HepG2 (cell line): ENCODE measurements at regions not wholly inside any gene's neighbourhood (a gene's known extent, or its start where the extent isn't known, plus 50 kb on each side); places are given as distances from the start of the nearest gene placed in this dataset.

ENCODE experiments used
- ATAC-seq: fragments of 200-7000 bp; cut with Tn5 transposase; 3 replicates; pipeline ENCODE4 v1.9.1; 2020; ENCODE audit warnings: mild to moderate bottlenecking, moderate library complexity
- BruUV-seq: library from RNA; stranded (reverse); fragments of 400-500 nt; replicated peaks from 2 replicates; lab custom pipeline; 2021; lab: Mats Ljungman, UMichigan
- CTCF ChIA-PET: fragments of 300-600 bp; formaldehyde crosslinking; extraction: SDS; loops from one replicate; lab custom pipeline; 2021; ENCODE audit warnings: low total read pairs, inconsistent platforms, low intra/inter-chr PET ratio; lab: Yijun Ruan, JAX
- POLR2A ChIA-PET: fragments of 350-600 bp; sonication (Branson Sonifier 250); formaldehyde crosslinking; loops from one replicate; lab custom pipeline; 2020; ENCODE audit warnings: antibody characterized with exemption, inconsistent platforms; lab: Yijun Ruan, JAX
- DNase-seq: peaks from one replicate; pipeline ENCODE4 v3.0.0-alpha.2; 2015; ENCODE audit warnings: low spot score
- FAIRE-seq: peaks from 3 replicates; lab custom pipeline; 2011; peaks lifted over from hg19 to GRCh38; lab: Jason Lieb, UNC
- H2AFZ ChIP-seq: one replicate; pipeline ENCODE4 v1.6.1; 2011; ENCODE audit warnings: low read length, inconsistent platforms
- H3K27ac ChIP-seq: fragments of 300-600 bp; 3 replicates; pipeline ENCODE4 v1.8.0; 2011; ENCODE audit warnings: mixed run types, mild to moderate bottlenecking, mixed read lengths, low read length, inconsistent platforms; ENCODE audit not compliant: insufficient read depth; ENCODE audit errors: extremely low read length
- H3K27me3 ChIP-seq, 2 experiments: fragments of 200-600 bp in 1 of 2; 2 replicates in 1 of 2; 3 replicates in 1 of 2; pipeline versions ENCODE4 v1.6.0 to v1.8.0; 2011; ENCODE audit warnings: low read length in 2 of 2, mild to moderate bottlenecking in 2 of 2, moderate library complexity in 2 of 2, inconsistent platforms in 1 of 2; ENCODE audit not compliant: insufficient read depth in 2 of 2, control insufficient read depth in 1 of 2
- H3K36me3 ChIP-seq, 2 experiments: fragments of 200-600 bp in 1 of 2; replicated peaks in 1 of 2; 2 replicates in 1 of 2; 3 replicates in 1 of 2; pipeline versions ENCODE4 v1.5.1 to v1.8.0; 2011; ENCODE audit warnings: low read length in 2 of 2, inconsistent platforms in 1 of 2; ENCODE audit not compliant: insufficient read depth in 2 of 2, control insufficient read depth in 1 of 2
- H3K4me1 ChIP-seq: 2 replicates; pipeline ENCODE4 v1.5.1; 2012; ENCODE audit warnings: low read length, inconsistent platforms; ENCODE audit not compliant: insufficient read depth
- H3K4me2 ChIP-seq: 2 replicates; pipeline ENCODE4 v1.6.0; 2011; ENCODE audit warnings: low read depth, low read length, inconsistent platforms
- H3K4me3 ChIP-seq, 3 experiments: fragments of 200-600 bp in 1 of 3; sonication (generic), shearing (Covaris generic) in 1 of 3; replicated peaks in 1 of 3; 2 replicates each; pipeline ENCODE4 v1.5.1; 2011 to 2016; ENCODE audit warnings: low read length in 3 of 3, inconsistent platforms in 2 of 3, low read depth in 2 of 3, mild to moderate bottlenecking in 2 of 3, control low read depth in 1 of 3, mixed read lengths in 1 of 3; ENCODE audit not compliant: insufficient read depth in 1 of 3
- H3K79me2 ChIP-seq: one replicate; pipeline ENCODE4 v1.6.1; 2011; ENCODE audit warnings: low read length, inconsistent platforms; ENCODE audit not compliant: insufficient read depth
- H3K9ac ChIP-seq: 2 replicates; pipeline ENCODE4 v1.6.0; 2011; ENCODE audit warnings: mild to moderate bottlenecking, low read depth, low read length, inconsistent platforms; ENCODE audit not compliant: insufficient read depth
- H3K9me3 ChIP-seq: 2 replicates; pipeline ENCODE4 v1.5.1; 2012; ENCODE audit warnings: mild to moderate bottlenecking, low read length
- H4K20me1 ChIP-seq: 2 replicates; pipeline ENCODE4 v1.6.0; 2011; ENCODE audit warnings: inconsistent platforms, mild to moderate bottlenecking, low read length, moderate library complexity; ENCODE audit not compliant: insufficient read depth
- KLF11 ChIP-seq: IDR thresholded peaks from 2 replicates; pipeline ENCODE4 v1.6.1; 2016; ENCODE audit warnings: missing compliant biosample characterization
- RBM22 ChIP-seq: fragments of 200-400 bp; formaldehyde crosslinking; optimal IDR thresholded peaks from 2 replicates; pipeline ENCODE3; 2017; ENCODE audit warnings: mild to moderate bottlenecking, low read length, moderate library complexity
- TP53 ChIP-seq: sonication (generic); formaldehyde crosslinking; conservative IDR thresholded peaks from 2 replicates; pipeline ENCODE4 v1.4.0; 2020; ENCODE audit warnings: missing genetic modification reagents
- ZBTB7B ChIP-seq: sonication (generic); formaldehyde crosslinking; IDR thresholded peaks from 2 replicates; pipeline ENCODE4 v1.4.0; 2020; ENCODE audit warnings: missing genetic modification reagents
- ZNF33B ChIP-seq: sonication (generic); formaldehyde crosslinking; IDR thresholded peaks from 2 replicates; pipeline ENCODE4 v1.5.1; 2020; ENCODE audit warnings: mild to moderate bottlenecking, missing genetic modification reagents
- ZNF7 ChIP-seq: IDR thresholded peaks from 2 replicates; pipeline ENCODE4 v1.6.1; 2016; ENCODE audit warnings: missing biosample characterization, missing genetic modification reagents
- WGBS: methylation state at CpG from one replicate; pipeline ENCODE4 v1.1.6; 2017; ENCODE audit warnings: low lambda C conversion rate; 5-methylcytosine and 5-hydroxymethylcytosine counted together
- in situ Hi-C: cut with HindIII; loops from 2 replicates; pipeline ENCODE4 v1.10.0; 2017; ENCODE audit warnings: low pct_unique_long_range_greater_than_20kb; ENCODE audit not compliant: extremely low pct_ligation_motif_present
- intact Hi-C: fragments of 100-400 bp; cut with micrococcal nuclease; formaldehyde crosslinking; loops from one replicate; pipeline ENCODE4 v1.10.0; 2022; ENCODE audit not compliant: unreplicated experiment
- TF ChIP-seq, protein P1 (sequence below): IDR thresholded peaks from 2 replicates; pipeline ENCODE4 v1.6.1; 2016; ENCODE audit warnings: mild to moderate bottlenecking
- TF ChIP-seq, protein P2 (sequence below), 2 experiments: sonication (generic) in 1 of 2; formaldehyde crosslinking in 1 of 2; IDR thresholded peaks; 2 replicates each; pipeline versions ENCODE4 v1.4.0 to v1.6.1; 2016 to 2020; ENCODE audit warnings: borderline replicate concordance in 1 of 2, low read depth in 1 of 2, mild to moderate bottlenecking in 1 of 2, missing genetic modification reagents in 1 of 2
- TF ChIP-seq, protein P3 (sequence below): sonication (generic); formaldehyde crosslinking; IDR thresholded peaks from 2 replicates; pipeline ENCODE4 v1.5.0; 2020; ENCODE audit warnings: mild to moderate bottlenecking, missing genetic modification reagents, borderline replicate concordance

DNA sequence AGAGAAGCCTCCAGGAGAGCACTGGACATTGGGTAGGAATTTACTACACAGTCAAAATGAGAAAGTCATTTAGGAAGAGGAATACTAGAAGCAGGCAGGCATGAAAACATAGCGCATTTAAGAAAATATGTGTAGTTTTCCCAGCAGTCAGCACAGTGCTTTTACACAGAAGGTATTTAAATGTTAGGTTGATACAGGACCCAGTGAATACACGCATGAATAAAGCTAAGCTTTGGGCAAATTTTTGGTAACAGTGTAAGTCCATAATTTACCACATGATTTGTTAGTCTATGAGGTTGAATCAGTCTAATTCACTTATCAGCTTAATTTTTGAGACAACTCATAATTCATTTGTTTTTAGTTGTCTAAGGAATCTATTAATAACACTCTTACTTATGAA, 421.7 kb upstream of the CDH20 start:
- WGBS, result 43% methylated on average over 2 of the region's 2 CpGs
- H3K9me3 ChIP-seq, result no peaks in the 10 kb centered on the region
- H3K36me3 ChIP-seq, result no peaks in the 10 kb centered on the region
- in situ Hi-C loops, result no loop called here
- H3K27ac ChIP-seq, result no peak overlapping the region
- FAIRE-seq (no peak), DNase-seq (no peak), ATAC-seq (no peak)
- no peak overlapping the region for H3K4me3 ChIP-seq
- no TSS peak for BruUV-seq
- H3K79me2 ChIP-seq, result no peaks in the 10 kb centered on the region
- H3K9ac ChIP-seq, result no peak overlapping the region
- no peak overlapping the region for H3K4me2 ChIP-seq
- no peaks in the 10 kb centered on the region for H3K27me3 ChIP-seq
- H3K4me1 ChIP-seq, result no peaks in the 10 kb centered on the region
- CTCF ChIA-PET, result no interaction called here
- H2AFZ ChIP-seq, result no peak overlapping the region
- H4K20me1 ChIP-seq, result no peaks in the 10 kb centered on the region
- intact Hi-C loops, result no loop called here
- POLR2A ChIA-PET, result no interaction called here
- TF ChIP-seq, protein P1, sequence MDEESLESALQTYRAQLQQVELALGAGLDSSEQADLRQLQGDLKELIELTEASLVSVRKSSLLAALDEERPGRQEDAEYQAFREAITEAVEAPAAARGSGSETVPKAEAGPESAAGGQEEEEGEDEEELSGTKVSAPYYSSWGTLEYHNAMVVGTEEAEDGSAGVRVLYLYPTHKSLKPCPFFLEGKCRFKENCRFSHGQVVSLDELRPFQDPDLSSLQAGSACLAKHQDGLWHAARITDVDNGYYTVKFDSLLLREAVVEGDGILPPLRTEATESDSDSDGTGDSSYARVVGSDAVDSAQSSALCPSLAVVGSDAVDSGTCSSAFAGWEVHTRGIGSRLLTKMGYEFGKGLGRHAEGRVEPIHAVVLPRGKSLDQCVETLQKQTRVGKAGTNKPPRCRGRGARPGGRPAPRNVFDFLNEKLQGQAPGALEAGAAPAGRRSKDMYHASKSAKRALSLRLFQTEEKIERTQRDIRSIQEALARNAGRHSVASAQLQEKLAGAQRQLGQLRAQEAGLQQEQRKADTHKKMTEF, result no peak
- TF ChIP-seq, protein P2, sequence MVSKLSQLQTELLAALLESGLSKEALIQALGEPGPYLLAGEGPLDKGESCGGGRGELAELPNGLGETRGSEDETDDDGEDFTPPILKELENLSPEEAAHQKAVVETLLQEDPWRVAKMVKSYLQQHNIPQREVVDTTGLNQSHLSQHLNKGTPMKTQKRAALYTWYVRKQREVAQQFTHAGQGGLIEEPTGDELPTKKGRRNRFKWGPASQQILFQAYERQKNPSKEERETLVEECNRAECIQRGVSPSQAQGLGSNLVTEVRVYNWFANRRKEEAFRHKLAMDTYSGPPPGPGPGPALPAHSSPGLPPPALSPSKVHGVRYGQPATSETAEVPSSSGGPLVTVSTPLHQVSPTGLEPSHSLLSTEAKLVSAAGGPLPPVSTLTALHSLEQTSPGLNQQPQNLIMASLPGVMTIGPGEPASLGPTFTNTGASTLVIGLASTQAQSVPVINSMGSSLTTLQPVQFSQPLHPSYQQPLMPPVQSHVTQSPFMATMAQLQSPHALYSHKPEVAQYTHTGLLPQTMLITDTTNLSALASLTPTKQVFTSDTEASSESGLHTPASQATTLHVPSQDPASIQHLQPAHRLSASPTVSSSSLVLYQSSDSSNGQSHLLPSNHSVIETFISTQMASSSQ (IDR thresholded peaks at IDR 0.05; ENCODE audit: low read depth), result no peak
- TF ChIP-seq, protein P2 (CRISPR knock-in tag; IDR thresholded peaks at IDR 0.05; ENCODE audit: borderline replicate concordance), result no peak
- no peak for TF ChIP-seq ZNF33B (CRISPR knock-in tag)
- no peak for TF ChIP-seq ZNF7 (CRISPR knock-in tag)
- TF ChIP-seq TP53 (CRISPR knock-in tag), result no peak
- TF ChIP-seq ZBTB7B (CRISPR knock-in tag), result no peak
- TF ChIP-seq, protein P3, sequence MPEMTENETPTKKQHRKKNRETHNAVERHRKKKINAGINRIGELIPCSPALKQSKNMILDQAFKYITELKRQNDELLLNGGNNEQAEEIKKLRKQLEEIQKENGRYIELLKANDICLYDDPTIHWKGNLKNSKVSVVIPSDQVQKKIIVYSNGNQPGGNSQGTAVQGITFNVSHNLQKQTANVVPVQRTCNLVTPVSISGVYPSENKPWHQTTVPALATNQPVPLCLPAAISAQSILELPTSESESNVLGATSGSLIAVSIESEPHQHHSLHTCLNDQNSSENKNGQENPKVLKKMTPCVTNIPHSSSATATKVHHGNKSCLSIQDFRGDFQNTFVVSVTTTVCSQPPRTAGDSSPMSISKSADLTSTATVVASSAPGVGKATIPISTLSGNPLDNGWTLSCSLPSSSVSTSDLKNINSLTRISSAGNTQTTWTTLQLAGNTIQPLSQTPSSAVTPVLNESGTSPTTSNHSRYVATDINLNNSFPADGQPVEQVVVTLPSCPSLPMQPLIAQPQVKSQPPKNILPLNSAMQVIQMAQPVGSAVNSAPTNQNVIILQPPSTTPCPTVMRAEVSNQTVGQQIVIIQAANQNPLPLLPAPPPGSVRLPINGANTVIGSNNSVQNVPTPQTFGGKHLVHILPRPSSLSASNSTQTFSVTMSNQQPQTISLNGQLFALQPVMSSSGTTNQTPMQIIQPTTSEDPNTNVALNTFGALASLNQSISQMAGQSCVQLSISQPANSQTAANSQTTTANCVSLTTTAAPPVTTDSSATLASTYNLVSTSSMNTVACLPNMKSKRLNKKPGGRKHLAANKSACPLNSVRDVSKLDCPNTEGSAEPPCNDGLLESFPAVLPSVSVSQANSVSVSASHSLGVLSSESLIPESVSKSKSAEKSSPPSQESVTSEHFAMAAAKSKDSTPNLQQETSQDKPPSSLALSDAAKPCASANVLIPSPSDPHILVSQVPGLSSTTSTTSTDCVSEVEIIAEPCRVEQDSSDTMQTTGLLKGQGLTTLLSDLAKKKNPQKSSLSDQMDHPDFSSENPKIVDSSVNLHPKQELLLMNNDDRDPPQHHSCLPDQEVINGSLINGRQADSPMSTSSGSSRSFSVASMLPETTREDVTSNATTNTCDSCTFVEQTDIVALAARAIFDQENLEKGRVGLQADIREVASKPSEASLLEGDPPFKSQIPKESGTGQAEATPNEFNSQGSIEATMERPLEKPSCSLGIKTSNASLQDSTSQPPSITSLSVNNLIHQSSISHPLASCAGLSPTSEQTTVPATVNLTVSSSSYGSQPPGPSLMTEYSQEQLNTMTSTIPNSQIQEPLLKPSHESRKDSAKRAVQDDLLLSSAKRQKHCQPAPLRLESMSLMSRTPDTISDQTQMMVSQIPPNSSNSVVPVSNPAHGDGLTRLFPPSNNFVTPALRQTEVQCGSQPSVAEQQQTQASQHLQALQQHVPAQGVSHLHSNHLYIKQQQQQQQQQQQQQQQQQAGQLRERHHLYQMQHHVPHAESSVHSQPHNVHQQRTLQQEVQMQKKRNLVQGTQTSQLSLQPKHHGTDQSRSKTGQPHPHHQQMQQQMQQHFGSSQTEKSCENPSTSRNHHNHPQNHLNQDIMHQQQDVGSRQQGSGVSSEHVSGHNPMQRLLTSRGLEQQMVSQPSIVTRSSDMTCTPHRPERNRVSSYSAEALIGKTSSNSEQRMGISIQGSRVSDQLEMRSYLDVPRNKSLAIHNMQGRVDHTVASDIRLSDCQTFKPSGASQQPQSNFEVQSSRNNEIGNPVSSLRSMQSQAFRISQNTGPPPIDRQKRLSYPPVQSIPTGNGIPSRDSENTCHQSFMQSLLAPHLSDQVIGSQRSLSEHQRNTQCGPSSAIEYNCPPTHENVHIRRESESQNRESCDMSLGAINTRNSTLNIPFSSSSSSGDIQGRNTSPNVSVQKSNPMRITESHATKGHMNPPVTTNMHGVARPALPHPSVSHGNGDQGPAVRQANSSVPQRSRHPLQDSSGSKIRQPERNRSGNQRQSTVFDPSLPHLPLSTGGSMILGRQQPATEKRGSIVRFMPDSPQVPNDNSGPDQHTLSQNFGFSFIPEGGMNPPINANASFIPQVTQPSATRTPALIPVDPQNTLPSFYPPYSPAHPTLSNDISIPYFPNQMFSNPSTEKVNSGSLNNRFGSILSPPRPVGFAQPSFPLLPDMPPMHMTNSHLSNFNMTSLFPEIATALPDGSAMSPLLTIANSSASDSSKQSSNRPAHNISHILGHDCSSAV, result no peak
- TF ChIP-seq RBM22, result no peak
- no peak for TF ChIP-seq KLF11
